Liver (tissue), 3 donors: ENCODE measurements at regions not wholly inside any gene's neighbourhood (a gene's known extent, or its start where the extent isn't known, plus 50 kb on each side); places are given as distances from the start of the nearest gene placed in this dataset.

Experiments
- GABPA ChIP-seq, 2 donors: IDR thresholded peaks in 1 of 2; conservative IDR thresholded peaks in 1 of 2; 2 replicates each; pipeline ENCODE4 v1.6.1; 2016; ENCODE audit warnings: antibody characterized with exemption in 2 of 2, mild to moderate bottlenecking in 1 of 2, moderate library complexity in 1 of 2
- RXRA ChIP-seq, 2 donors: IDR thresholded peaks; 2 replicates each; pipeline ENCODE4 v1.6.1; 2017 to 2018; ENCODE audit warnings: antibody characterized with exemption in 2 of 2, mild to moderate bottlenecking in 1 of 2
- SP1 ChIP-seq: IDR thresholded peaks from 2 replicates; pipeline ENCODE4 v1.6.1; 2018; ENCODE audit warnings: antibody characterized with exemption, mild to moderate bottlenecking
- TAF1 ChIP-seq: conservative IDR thresholded peaks from 2 replicates; pipeline ENCODE4 v1.6.1; 2016; ENCODE audit warnings: antibody characterized with exemption, mild to moderate bottlenecking
- TF ChIP-seq, protein P1 (sequence below): IDR thresholded peaks from 2 replicates; pipeline ENCODE4 v1.6.1; 2016; ENCODE audit warnings: antibody characterized with exemption, mild to moderate bottlenecking
- TF ChIP-seq, protein P2 (sequence below): fragments of 150-350 bp; IDR thresholded peaks from 2 replicates; pipeline ENCODE4 v1.5.1; 2017; ENCODE audit warnings: improper control_type of control experiment, low read depth, low read length; ENCODE audit not compliant: missing input control
- TF ChIP-seq, protein P3 (sequence below): IDR thresholded peaks from 2 replicates; pipeline ENCODE4 v1.6.1; 2016; ENCODE audit warnings: antibody characterized with exemption
- TF ChIP-seq, protein P4 (sequence below): IDR thresholded peaks from 2 replicates; pipeline ENCODE4 v1.6.1; 2016; ENCODE audit warnings: antibody characterized with exemption
- donor health status: healthy.
- donor health status: healthy.

DNA sequence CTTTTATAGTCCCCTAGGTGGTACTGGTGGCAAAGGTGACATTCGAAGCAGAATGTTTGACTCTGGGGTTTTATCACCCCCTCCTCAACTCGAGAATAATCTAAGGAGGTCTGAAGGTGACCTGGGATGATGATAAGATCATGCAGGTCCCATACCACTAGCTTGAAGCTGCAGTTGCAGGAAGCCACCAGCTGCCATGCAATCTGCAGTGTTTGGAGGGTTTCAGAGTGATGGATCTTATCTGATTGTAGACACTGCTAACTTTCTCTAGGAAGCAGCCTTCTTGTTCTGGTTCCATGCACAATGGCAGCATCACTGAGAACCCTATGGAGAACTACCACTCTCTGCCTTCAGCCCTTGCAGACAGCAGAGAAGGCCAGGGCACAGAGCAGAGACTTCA, 59.4 kb upstream of the LRPPRC start:
- TF ChIP-seq, protein P1, sequence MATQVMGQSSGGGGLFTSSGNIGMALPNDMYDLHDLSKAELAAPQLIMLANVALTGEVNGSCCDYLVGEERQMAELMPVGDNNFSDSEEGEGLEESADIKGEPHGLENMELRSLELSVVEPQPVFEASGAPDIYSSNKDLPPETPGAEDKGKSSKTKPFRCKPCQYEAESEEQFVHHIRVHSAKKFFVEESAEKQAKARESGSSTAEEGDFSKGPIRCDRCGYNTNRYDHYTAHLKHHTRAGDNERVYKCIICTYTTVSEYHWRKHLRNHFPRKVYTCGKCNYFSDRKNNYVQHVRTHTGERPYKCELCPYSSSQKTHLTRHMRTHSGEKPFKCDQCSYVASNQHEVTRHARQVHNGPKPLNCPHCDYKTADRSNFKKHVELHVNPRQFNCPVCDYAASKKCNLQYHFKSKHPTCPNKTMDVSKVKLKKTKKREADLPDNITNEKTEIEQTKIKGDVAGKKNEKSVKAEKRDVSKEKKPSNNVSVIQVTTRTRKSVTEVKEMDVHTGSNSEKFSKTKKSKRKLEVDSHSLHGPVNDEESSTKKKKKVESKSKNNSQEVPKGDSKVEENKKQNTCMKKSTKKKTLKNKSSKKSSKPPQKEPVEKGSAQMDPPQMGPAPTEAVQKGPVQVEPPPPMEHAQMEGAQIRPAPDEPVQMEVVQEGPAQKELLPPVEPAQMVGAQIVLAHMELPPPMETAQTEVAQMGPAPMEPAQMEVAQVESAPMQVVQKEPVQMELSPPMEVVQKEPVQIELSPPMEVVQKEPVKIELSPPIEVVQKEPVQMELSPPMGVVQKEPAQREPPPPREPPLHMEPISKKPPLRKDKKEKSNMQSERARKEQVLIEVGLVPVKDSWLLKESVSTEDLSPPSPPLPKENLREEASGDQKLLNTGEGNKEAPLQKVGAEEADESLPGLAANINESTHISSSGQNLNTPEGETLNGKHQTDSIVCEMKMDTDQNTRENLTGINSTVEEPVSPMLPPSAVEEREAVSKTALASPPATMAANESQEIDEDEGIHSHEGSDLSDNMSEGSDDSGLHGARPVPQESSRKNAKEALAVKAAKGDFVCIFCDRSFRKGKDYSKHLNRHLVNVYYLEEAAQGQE, result no peak
- TF ChIP-seq, protein P2, sequence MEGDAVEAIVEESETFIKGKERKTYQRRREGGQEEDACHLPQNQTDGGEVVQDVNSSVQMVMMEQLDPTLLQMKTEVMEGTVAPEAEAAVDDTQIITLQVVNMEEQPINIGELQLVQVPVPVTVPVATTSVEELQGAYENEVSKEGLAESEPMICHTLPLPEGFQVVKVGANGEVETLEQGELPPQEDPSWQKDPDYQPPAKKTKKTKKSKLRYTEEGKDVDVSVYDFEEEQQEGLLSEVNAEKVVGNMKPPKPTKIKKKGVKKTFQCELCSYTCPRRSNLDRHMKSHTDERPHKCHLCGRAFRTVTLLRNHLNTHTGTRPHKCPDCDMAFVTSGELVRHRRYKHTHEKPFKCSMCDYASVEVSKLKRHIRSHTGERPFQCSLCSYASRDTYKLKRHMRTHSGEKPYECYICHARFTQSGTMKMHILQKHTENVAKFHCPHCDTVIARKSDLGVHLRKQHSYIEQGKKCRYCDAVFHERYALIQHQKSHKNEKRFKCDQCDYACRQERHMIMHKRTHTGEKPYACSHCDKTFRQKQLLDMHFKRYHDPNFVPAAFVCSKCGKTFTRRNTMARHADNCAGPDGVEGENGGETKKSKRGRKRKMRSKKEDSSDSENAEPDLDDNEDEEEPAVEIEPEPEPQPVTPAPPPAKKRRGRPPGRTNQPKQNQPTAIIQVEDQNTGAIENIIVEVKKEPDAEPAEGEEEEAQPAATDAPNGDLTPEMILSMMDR, result no peak
- TF ChIP-seq SP1, result no peak
- TF ChIP-seq, protein P3, sequence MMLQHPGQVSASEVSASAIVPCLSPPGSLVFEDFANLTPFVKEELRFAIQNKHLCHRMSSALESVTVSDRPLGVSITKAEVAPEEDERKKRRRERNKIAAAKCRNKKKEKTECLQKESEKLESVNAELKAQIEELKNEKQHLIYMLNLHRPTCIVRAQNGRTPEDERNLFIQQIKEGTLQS, result no peak
- no peak for TF ChIP-seq GABPA (IDR thresholded peaks at IDR 0.05 in 1 of 2, conservative IDR thresholded peaks at IDR 0.05 in 1 of 2)
- TF ChIP-seq RXRA (IDR thresholded peaks at IDR 0.05), result no peak
- TF ChIP-seq, protein P4, sequence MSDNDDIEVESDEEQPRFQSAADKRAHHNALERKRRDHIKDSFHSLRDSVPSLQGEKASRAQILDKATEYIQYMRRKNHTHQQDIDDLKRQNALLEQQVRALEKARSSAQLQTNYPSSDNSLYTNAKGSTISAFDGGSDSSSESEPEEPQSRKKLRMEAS, result no peak
- TF ChIP-seq TAF1, result no peak
